ENCODE measurements at regions not wholly inside any gene's neighbourhood (a gene's known extent, or its start where the extent isn't known, plus 50 kb on each side); places are given as distances from the start of the nearest gene placed in this dataset.

GRCh38 chr2:88826399-88826798 is 134.9 kb downstream of the RPIA start:
- TF ChIP-seq CTCF (IDR thresholded peaks at IDR 0.05; ENCODE audit: low read length) (no peak), EZH2 (IDR thresholded peaks at IDR 0.05; ENCODE audit: borderline replicate concordance, low read length) (no peak)
